Common myeloid progenitor, CD34-positive (primary cell): ENCODE measurements at regions not wholly inside any gene's neighbourhood (a gene's known extent, or its start where the extent isn't known, plus 50 kb on each side); places are given as distances from the start of the nearest gene placed in this dataset.
"Not testable (repeated sequence)": the region's sequence is repeated elsewhere in the genome, so short reads cannot be mapped to it uniquely, and the experiment has no call there.

Experiments
- CTCF ChIA-PET: fragments of 350-600 bp; sonication (Branson Sonifier 250); formaldehyde crosslinking; loops from one replicate; lab custom pipeline; 2021; ENCODE audit warnings: antibody characterized with exemption; lab: Charles Lee
- POLR2A ChIA-PET: fragments of 350-600 bp; sonication (Branson Sonifier 250); formaldehyde crosslinking; loops from one replicate; lab custom pipeline; 2021; ENCODE audit warnings: antibody characterized with exemption; lab: Charles Lee
- DNase-seq, 3 donors: peaks; one replicate each; pipeline versions ENCODE4 v3.0.0 to v3.0.0-alpha.2; 2013
- H3K27ac ChIP-seq, 2 experiments: 1 replicate in 1 of 2; 2 replicates in 1 of 2; pipeline ENCODE4 v1.7.0; 2013; ENCODE audit warnings: inconsistent platforms in 2 of 2, low read length in 2 of 2, mild to moderate bottlenecking in 2 of 2, low read depth in 1 of 2, moderate library complexity in 1 of 2; ENCODE audit not compliant: severe bottlenecking in 2 of 2, insufficient read depth in 1 of 2, poor library complexity in 1 of 2
- H3K27me3 ChIP-seq, 5 experiments: replicated peaks in 2 of 5; 1 replicate in 3 of 5; 2 replicates in 2 of 5; pipeline versions ENCODE4 v1.6.1 to v1.7.0; 2013; ENCODE audit warnings: low read length in 4 of 5, mild to moderate bottlenecking in 2 of 5, moderate library complexity in 2 of 5, inconsistent platforms in 1 of 5; ENCODE audit not compliant: insufficient read depth in 5 of 5, control insufficient read depth in 4 of 5
- H3K36me3 ChIP-seq, 4 experiments: 1 replicate in 2 of 4; 2 replicates in 2 of 4; pipeline versions ENCODE4 v1.6.1 to v1.7.0; 2013; ENCODE audit warnings: low read length in 3 of 4, control low read depth in 1 of 4, mild to moderate bottlenecking in 1 of 4; ENCODE audit not compliant: control insufficient read depth in 4 of 4, insufficient read depth in 4 of 4
- H3K4me1 ChIP-seq, 4 experiments: 1 replicate in 3 of 4; 2 replicates in 1 of 4; pipeline versions ENCODE4 v1.6.1 to v1.7.1; 2013; ENCODE audit warnings: low read length in 3 of 4, mild to moderate bottlenecking in 3 of 4, control low read depth in 1 of 4, inconsistent platforms in 1 of 4, moderate library complexity in 1 of 4; ENCODE audit not compliant: control insufficient read depth in 4 of 4, insufficient read depth in 4 of 4; ENCODE audit errors: control extremely low read depth in 1 of 4
- H3K4me3 ChIP-seq, 7 experiments: 1 replicate in 4 of 7; 2 replicates in 3 of 7; pipeline versions ENCODE4 v1.5.1 to v1.7.0; 2013; ENCODE audit warnings: mild to moderate bottlenecking in 7 of 7, low read length in 6 of 7, moderate library complexity in 6 of 7, inconsistent platforms in 2 of 7, low read depth in 2 of 7, control low read depth in 1 of 7; ENCODE audit not compliant: insufficient read depth in 4 of 7, control insufficient read depth in 1 of 7; ENCODE audit errors: extremely low read depth in 1 of 7
- H3K9me3 ChIP-seq, 5 experiments: 1 replicate in 4 of 5; 2 replicates in 1 of 5; pipeline versions ENCODE4 v1.6.1 to v1.7.1; 2013; ENCODE audit warnings: low read length in 4 of 5, mild to moderate bottlenecking in 2 of 5, inconsistent platforms in 1 of 5, low read depth in 1 of 5, moderate library complexity in 1 of 5; ENCODE audit not compliant: control insufficient read depth in 4 of 5, insufficient read depth in 2 of 5; ENCODE audit errors: control extremely low read depth in 1 of 5
- WGBS: methylation state at CpG from one replicate; pipeline ENCODE4 v1.1.5; 2013; ENCODE audit not compliant: insufficient coverage; 5-methylcytosine and 5-hydroxymethylcytosine counted together

DNA sequence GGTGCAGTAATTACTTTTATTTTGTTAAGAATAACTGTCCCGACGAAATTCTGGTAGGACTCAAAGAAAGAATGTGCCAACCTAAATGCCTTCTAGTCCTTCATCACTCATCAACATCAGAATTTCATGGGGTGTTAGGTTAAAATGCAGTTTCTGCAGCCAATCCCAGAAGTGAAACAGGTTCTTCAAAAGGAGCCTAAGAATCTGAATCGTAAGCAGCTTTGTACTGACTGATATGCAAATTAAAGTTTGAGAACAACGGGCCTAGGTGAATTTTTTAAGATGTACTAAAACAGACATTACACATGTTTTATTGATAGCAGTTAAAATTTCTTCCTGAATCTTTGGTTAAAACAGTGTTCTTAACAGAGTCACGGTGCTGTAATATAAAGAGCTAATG lies 140.3 kb upstream of the ZC3H15 start:
- H3K27me3 ChIP-seq, result no peaks in the 10 kb centered on the region
- POLR2A ChIA-PET, result no interaction called here

GRCh38 chr2:186346216-186346615 lies 139.8 kb upstream of the ZC3H15 start:
- H3K36me3 ChIP-seq, result peaks cover 0 to 3% (median 0%) of the 10 kb centered on the region in 4 experiments
- CTCF ChIA-PET, result no interaction called here
- no peak for DNase-seq
- H3K4me1 ChIP-seq, result peaks cover 0 to 14% (median under 1%) of the 10 kb centered on the region in 4 experiments
- H3K9me3 ChIP-seq, result no peaks in the 10 kb centered on the region
- POLR2A ChIA-PET, result no interaction called here
- no peaks in the 10 kb centered on the region for H3K27me3 ChIP-seq
- no peak overlapping the region for H3K27ac ChIP-seq
- H3K4me3 ChIP-seq, result no peak overlapping the region

More for the DNA sequence above, 140.3 kb upstream of the ZC3H15 start:
- H3K4me1 ChIP-seq, result peaks cover 0 to 14% (median under 1%) of the 10 kb centered on the region in 4 experiments
- CTCF ChIA-PET, result no interaction called here
- no peaks in the 10 kb centered on the region for H3K9me3 ChIP-seq
- H3K27ac ChIP-seq, result no peak overlapping the region
- no peak for DNase-seq
- no peak overlapping the region for H3K4me3 ChIP-seq
- WGBS, result no CpG with 5 or more reads among the region's 5 CpGs
- H3K36me3 ChIP-seq, result peaks cover 0 to 3% (median 0%) of the 10 kb centered on the region in 4 experiments

DNA sequence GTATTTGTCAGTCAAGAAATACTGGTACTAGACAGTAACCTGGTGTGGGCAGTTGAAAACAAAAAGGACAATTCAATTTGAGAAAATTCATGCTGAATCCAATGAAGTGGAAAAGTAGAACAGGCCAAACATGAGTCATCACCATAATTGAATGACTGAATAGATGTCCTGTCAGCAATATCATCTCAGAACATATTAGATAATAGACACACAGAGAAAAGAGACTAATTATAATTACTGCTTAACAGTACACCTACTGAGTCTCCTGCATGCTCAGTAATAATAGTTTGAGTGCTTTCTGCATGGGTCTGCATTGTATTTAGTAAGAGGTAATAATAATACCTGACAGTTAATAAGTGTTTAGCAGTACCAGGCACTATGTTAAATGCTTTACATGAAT lies 138.6 kb upstream of the ZC3H15 start:
- CTCF ChIA-PET, result no interaction called here
- POLR2A ChIA-PET, result no interaction called here
- Histone ChIP-seq H3K36me3 (no peaks in the 10 kb centered on the region), H3K4me1 (peaks cover 0 to 14% (median under 1%) of the 10 kb centered on the region in 4 experiments), H3K27me3 (no peaks in the 10 kb centered on the region), H3K27ac (no peak overlapping the region), H3K4me3 (no peak overlapping the region), H3K9me3 (peaks cover 0 to 8% (median under 1%) of the 10 kb centered on the region in 5 experiments)
- peak in 1 of 3 donors; percentile 19 for DNase-seq

- CTCF ChIA-PET, result no interaction called here
- peaks cover 0 to 15% (median 5%) of the 10 kb centered on the region in 5 experiments for H3K9me3 ChIP-seq
- 60% methylated on average over 1 of the region's 1 CpG for WGBS
- H3K36me3 ChIP-seq, result no peaks in the 10 kb centered on the region
- DNase-seq, result peak in 1 of 3 donors; percentile 2
- H3K4me3 ChIP-seq, result no peak overlapping the region
- peaks cover 0 to 14% (median under 1%) of the 10 kb centered on the region in 4 experiments for H3K4me1 ChIP-seq
- POLR2A ChIA-PET, result no interaction called here
- H3K27me3 ChIP-seq, result no peaks in the 10 kb centered on the region
- no peak overlapping the region for H3K27ac ChIP-seq
These were observed 137.9 kb upstream of the ZC3H15 start for GRCh38 chr2:186348200-186348599.

GRCh38 chr2:186349508-186349907 lies 136.6 kb upstream of the ZC3H15 start:
- ChIA-PET CTCF (no interaction called here), POLR2A (no interaction called here)

GRCh38 chr2:186354160-186354559 lies 131.9 kb upstream of the ZC3H15 start:
- POLR2A ChIA-PET, result not testable (repeated sequence)

More at GRCh38 chr2:186349508-186349907, 136.6 kb upstream of the ZC3H15 start:
- Histone ChIP-seq H3K4me3 (no peak overlapping the region), H3K9me3 (peaks cover 0 to 24% (median 10%) of the 10 kb centered on the region in 5 experiments), H3K27ac (no peak overlapping the region), H3K27me3 (no peaks in the 10 kb centered on the region), H3K36me3 (no peaks in the 10 kb centered on the region), H3K4me1 (peaks cover 0 to 14% (median under 1%) of the 10 kb centered on the region in 4 experiments)
- peak; percentile 80 to 98 (median 96) for DNase-seq
- 0% methylated on average over 1 of the region's 2 CpGs for WGBS

DNA sequence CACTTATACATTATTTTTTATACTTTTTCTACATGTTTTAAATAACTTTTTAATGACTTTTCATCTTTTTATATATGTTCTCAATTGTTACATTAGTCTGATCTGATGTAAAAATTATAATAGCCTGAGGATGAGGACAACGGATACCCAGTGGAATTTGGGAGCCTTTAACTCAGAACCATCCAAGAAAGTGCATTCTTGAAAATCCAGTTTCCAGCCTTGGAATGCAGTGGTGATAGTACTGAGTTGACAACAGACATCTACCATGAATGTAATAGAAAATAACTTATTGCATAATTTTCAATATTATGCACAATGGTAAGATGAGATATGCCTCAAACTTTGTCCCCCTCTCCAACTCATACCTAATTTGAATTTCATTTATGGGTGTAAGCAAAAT lies 120.7 kb upstream of the ZC3H15 start:
- Histone ChIP-seq H3K36me3 (peaks cover 0 to 2% (median 0%) of the 10 kb centered on the region in 4 experiments), H3K9me3 (peaks cover 0 to 6% (median 0%) of the 10 kb centered on the region in 5 experiments), H3K27me3 (no peaks in the 10 kb centered on the region), H3K27ac (no peak overlapping the region), H3K4me3 (no peak overlapping the region), H3K4me1 (no peaks in the 10 kb centered on the region)
- POLR2A ChIA-PET, result no interaction called here
- WGBS, result no CpG with 5 or more reads among the region's 1 CpG
- no peak for DNase-seq
- CTCF ChIA-PET, result interaction anchor here (1.0 kb wide), 1 partner anchor 22 kb away, joined by 3 read pairs; no protein-coding TSS in a partner anchor

More at GRCh38 chr2:186354160-186354559, 131.9 kb upstream of the ZC3H15 start:
- H3K36me3 ChIP-seq, DNase-seq, H3K27ac ChIP-seq, H3K4me1 ChIP-seq, CTCF ChIA-PET, H3K27me3 ChIP-seq, H3K4me3 ChIP-seq: not testable (repeated sequence)
- H3K9me3 ChIP-seq, result peaks cover 6 to 24% (median 10%) of the 10 kb centered on the region in 5 experiments
- 100% methylated on average over 2 of the region's 3 CpGs for WGBS
